ENCODE measurements at regions not wholly inside any gene's neighbourhood (a gene's known extent, or its start where the extent isn't known, plus 50 kb on each side); places are given as distances from the start of the nearest gene placed in this dataset.

GRCh38 chr3:84680700-84681099 lies 278.1 kb upstream of the CADM2 start:
- no peak overlapping the region for H3K9ac ChIP-seq (ENCODE audit: extremely low read depth, low read length, poor library complexity, severe bottlenecking)
- no peaks in the 10 kb centered on the region for H3K27me3 Mint-ChIP-seq (ENCODE audit: insufficient read depth)
- no peaks in the 10 kb centered on the region for H3K36me3 ChIP-seq (ENCODE audit: control insufficient read depth, insufficient read depth, low read length)
- H3K27me3 ChIP-seq (ENCODE audit: control insufficient read depth, insufficient read depth, low read length, poor library complexity, severe bottlenecking) = no peaks in the 10 kb centered on the region
- H3K9me3 Mint-ChIP-seq = no peaks in the 10 kb centered on the region
- no peaks in the 10 kb centered on the region for H3K9me3 ChIP-seq (ENCODE audit: control insufficient read depth, low read length)
- no peaks in the 10 kb centered on the region for H3K4me1 Mint-ChIP-seq
- no peak overlapping the region for H3K27ac Mint-ChIP-seq
- no peak overlapping the region for H3K27ac ChIP-seq (ENCODE audit: low read depth, low read length)
- no peaks in the 10 kb centered on the region for H3K36me3 Mint-ChIP-seq (ENCODE audit: low read depth)
- no peaks in the 10 kb centered on the region for H3K4me1 ChIP-seq (ENCODE audit: control insufficient read depth, insufficient read depth, low read length)
- no peak for TF ChIP-seq CTCF (conservative IDR thresholded peaks at IDR 0.05)
- no peak overlapping the region for H3K4me3 Mint-ChIP-seq
- no peak overlapping the region for H3K4me3 ChIP-seq (ENCODE audit: low read length)
- no peak for DNase-seq

GRCh38 chr3:84683493-84683892 lies 275.3 kb upstream of the CADM2 start:
- H3K27me3 ChIP-seq (ENCODE audit: control insufficient read depth, insufficient read depth, low read length, poor library complexity, severe bottlenecking) = no peaks in the 10 kb centered on the region
- Mint-ChIP-seq H3K27me3 (ENCODE audit: insufficient read depth) (no peaks in the 10 kb centered on the region), H3K27ac (no peak overlapping the region), H3K36me3 (ENCODE audit: low read depth) (no peaks in the 10 kb centered on the region), H3K4me1 (no peaks in the 10 kb centered on the region), H3K4me3 (no peak overlapping the region), H3K9me3 (no peaks in the 10 kb centered on the region)
- no peak overlapping the region for H3K4me3 ChIP-seq (ENCODE audit: low read length)
- H3K4me1 ChIP-seq (ENCODE audit: control insufficient read depth, insufficient read depth, low read length) = no peaks in the 10 kb centered on the region
- no peak for TF ChIP-seq CTCF (conservative IDR thresholded peaks at IDR 0.05)
- H3K27ac ChIP-seq (ENCODE audit: low read depth, low read length) = no peak overlapping the region
- no peak for DNase-seq
- no peak overlapping the region for H3K9ac ChIP-seq (ENCODE audit: extremely low read depth, low read length, poor library complexity, severe bottlenecking)
- H3K36me3 ChIP-seq (ENCODE audit: control insufficient read depth, insufficient read depth, low read length) = no peaks in the 10 kb centered on the region
- WGBS, 2 experiments (ENCODE audit: insufficient coverage in 1 of 2, insufficient read length in 1 of 2) = 94% methylated on average over 2 of the region's 2 CpGs; no CpG with 5 or more reads in 1 of the 2 experiments
- no peaks in the 10 kb centered on the region for H3K9me3 ChIP-seq (ENCODE audit: control insufficient read depth, low read length)

- no peaks in the 10 kb centered on the region for H3K36me3 ChIP-seq (ENCODE audit: control insufficient read depth, insufficient read depth, low read length)
- H3K9ac ChIP-seq (ENCODE audit: extremely low read depth, low read length, poor library complexity, severe bottlenecking) = no peak overlapping the region
- no peak overlapping the region for H3K27ac Mint-ChIP-seq
- DNase-seq = no peak
- no peak for TF ChIP-seq CTCF (conservative IDR thresholded peaks at IDR 0.05)
- H3K9me3 Mint-ChIP-seq = no peaks in the 10 kb centered on the region
- H3K4me1 Mint-ChIP-seq = no peaks in the 10 kb centered on the region
- no peaks in the 10 kb centered on the region for H3K36me3 Mint-ChIP-seq (ENCODE audit: low read depth)
- H3K4me3 ChIP-seq (ENCODE audit: low read length) = no peak overlapping the region
- 95% methylated on average over 3 of the region's 3 CpGs; no CpG with 5 or more reads in 1 of the 2 experiments for WGBS, 2 experiments (ENCODE audit: insufficient coverage in 1 of 2, insufficient read length in 1 of 2)
- H3K27ac ChIP-seq (ENCODE audit: low read depth, low read length) = no peak overlapping the region
- H3K27me3 ChIP-seq (ENCODE audit: control insufficient read depth, insufficient read depth, low read length, poor library complexity, severe bottlenecking) = no peaks in the 10 kb centered on the region
- no peaks in the 10 kb centered on the region for H3K27me3 Mint-ChIP-seq (ENCODE audit: insufficient read depth)
- no peaks in the 10 kb centered on the region for H3K4me1 ChIP-seq (ENCODE audit: control insufficient read depth, insufficient read depth, low read length)
- H3K4me3 Mint-ChIP-seq = no peak overlapping the region
- no peaks in the 10 kb centered on the region for H3K9me3 ChIP-seq (ENCODE audit: control insufficient read depth, low read length)
Observed at GRCh38 chr3:84685467-84685866, 273.3 kb upstream of the CADM2 start.

Measured in endodermal cell (in vitro differentiated cells).